SK-N-SH (cell line): ENCODE measurements at regions not wholly inside any gene's neighbourhood (a gene's known extent, or its start where the extent isn't known, plus 50 kb on each side); places are given as distances from the start of the nearest gene placed in this dataset.

Source experiments
- CTCF ChIA-PET: fragments of 300-600, 350-600 bp; formaldehyde crosslinking; extraction: SDS; loops from one replicate; lab custom pipeline; 2021; lab: Yijun Ruan, JAX
- POLR2A ChIA-PET: fragments of 350-600 bp; sonication (Branson Sonifier 250); formaldehyde crosslinking; extraction: SDS; loops from one replicate; lab custom pipeline; 2020; ENCODE audit warnings: antibody characterized with exemption, inconsistent platforms; lab: Yijun Ruan, JAX
- DNase-seq: peaks from one replicate; pipeline ENCODE4 v3.0.0; 2012
- H2AFZ ChIP-seq: fragments of 200-600 bp; sonication (generic); 2 replicates; pipeline ENCODE4 v1.8.1; 2016; ENCODE audit warnings: antibody characterized with exemption, mild to moderate bottlenecking, low read depth
- H3F3A ChIP-seq: fragments of 200-600 bp; sonication (generic); replicated peaks from 2 replicates; pipeline ENCODE3; 2016; ENCODE audit warnings: antibody characterized with exemption, mild to moderate bottlenecking; ENCODE audit not compliant: insufficient read depth
- H3K27ac ChIP-seq, 2 experiments: fragments of 200-500 bp in 1 of 2; fragments of 200-600 bp in 1 of 2; sonication (Bioruptor generic) in 1 of 2; sonication (generic), shearing (Covaris generic) in 1 of 2; 2 replicates each; pipeline versions ENCODE4 v1.5.1 to v1.6.1; 2014 to 2016; ENCODE audit warnings: low read depth in 2 of 2, inconsistent platforms in 1 of 2, low read length in 1 of 2, mild to moderate bottlenecking in 1 of 2, mixed read lengths in 1 of 2
- H3K27me3 ChIP-seq: fragments of 200-600 bp; sonication (generic), shearing (Covaris generic); 2 replicates; pipeline ENCODE4 v1.6.1; 2016; ENCODE audit warnings: mixed run types; ENCODE audit not compliant: insufficient read depth
- H3K36me3 ChIP-seq, 2 experiments: fragments of 200-500 bp in 1 of 2; fragments of 200-600 bp in 1 of 2; sonication (Bioruptor generic) in 1 of 2; sonication (generic) in 1 of 2; replicated peaks in 1 of 2; 2 replicates each; pipeline versions ENCODE3 to v1.5.1; 2014 to 2016; ENCODE audit warnings: low read length in 1 of 2, mild to moderate bottlenecking in 1 of 2; ENCODE audit not compliant: insufficient read depth in 2 of 2, control insufficient read depth in 1 of 2
- H3K4me1 ChIP-seq, 2 experiments: fragments of 200-500 bp in 1 of 2; fragments of 200-600 bp in 1 of 2; sonication (Bioruptor generic) in 1 of 2; sonication (generic), shearing (Covaris generic) in 1 of 2; 2 replicates each; pipeline versions ENCODE4 v1.5.1 to v1.6.1; 2014 to 2016; ENCODE audit warnings: low read depth in 1 of 2, low read length in 1 of 2, mixed run types in 1 of 2; ENCODE audit not compliant: insufficient read depth in 2 of 2, control insufficient read depth in 1 of 2
- H3K4me2 ChIP-seq: fragments of 200-600 bp; sonication (generic), shearing (Covaris generic); 2 replicates; pipeline ENCODE4 v1.6.1; 2017; ENCODE audit warnings: mixed run types
- H3K4me3 ChIP-seq, 2 experiments: fragments of 200-500 bp in 1 of 2; fragments of 200-600 bp in 1 of 2; sonication (Bioruptor generic) in 1 of 2; sonication (generic), shearing (Covaris generic) in 1 of 2; 2 replicates each; pipeline versions ENCODE4 v1.5.1 to v1.8.1; 2014 to 2016; ENCODE audit warnings: low read depth in 2 of 2, inconsistent platforms in 1 of 2, low read length in 1 of 2, mild to moderate bottlenecking in 1 of 2, mixed read lengths in 1 of 2, moderate library complexity in 1 of 2
- H3K79me2 ChIP-seq: fragments of 200-600 bp; sonication (generic); 2 replicates; pipeline ENCODE4 v1.8.1; 2017; ENCODE audit warnings: mild to moderate bottlenecking; ENCODE audit not compliant: insufficient read depth
- H3K9ac ChIP-seq: fragments of 200-600 bp; sonication (generic); 2 replicates; pipeline ENCODE4 v1.6.1; 2017; ENCODE audit warnings: mixed run types
- H3K9me2 ChIP-seq: fragments of 200-600 bp; sonication (generic); 2 replicates; pipeline ENCODE4 v1.6.1; 2017; ENCODE audit warnings: mixed run types
- H3K9me3 ChIP-seq: fragments of 200-600 bp; sonication (generic); 2 replicates; pipeline ENCODE4 v1.6.1; 2017; ENCODE audit warnings: mixed run types, mild to moderate bottlenecking, moderate library complexity
- H4K20me1 ChIP-seq: fragments of 200-600 bp; sonication (generic); 2 replicates; pipeline ENCODE4 v1.6.1; 2017; ENCODE audit warnings: mild to moderate bottlenecking, mixed run types; ENCODE audit not compliant: insufficient read depth
- CHD2 ChIP-seq: fragments of 150-350 bp; IDR thresholded peaks from 2 replicates; pipeline ENCODE4 v1.6.1; 2018; ENCODE audit warnings: low read length; ENCODE audit not compliant: partially characterized antibody
- CTCF ChIP-seq: fragments of 200-600 bp; sonication (generic); IDR thresholded peaks from 2 replicates; pipeline ENCODE4 v1.6.1; 2017; ENCODE audit warnings: antibody characterized with exemption, mild to moderate bottlenecking, moderate library complexity
- FOXJ3 ChIP-seq: sonication (generic); formaldehyde crosslinking; IDR thresholded peaks from 2 replicates; pipeline ENCODE4 v1.5.1; 2020; ENCODE audit warnings: mild to moderate bottlenecking, missing genetic modification reagents
- FOXM1 ChIP-seq: IDR thresholded peaks from 2 replicates; pipeline ENCODE4 v1.4.0; 2012; ENCODE audit warnings: low read depth, mild to moderate bottlenecking
- GABPA ChIP-seq: IDR thresholded peaks from 2 replicates; pipeline ENCODE4 v1.4.0; 2012; ENCODE audit warnings: low read depth, mild to moderate bottlenecking
- JUND ChIP-seq: IDR thresholded peaks from 2 replicates; pipeline ENCODE4 v1.4.0; 2012
- MXI1 ChIP-seq: IDR thresholded peaks from 2 replicates; pipeline ENCODE4 v1.6.1; 2012; ENCODE audit warnings: mild to moderate bottlenecking, low read depth, low read length, improper control_type of control experiment
- NRF1 ChIP-seq: IDR thresholded peaks from 2 replicates; pipeline ENCODE4 v1.6.1; 2012; ENCODE audit warnings: low read depth, mild to moderate bottlenecking, low read length
- PBX3 ChIP-seq: IDR thresholded peaks from 2 replicates; pipeline ENCODE4; 2012
- POLR2AphosphoS5 ChIP-seq: IDR thresholded peaks from 2 replicates; pipeline ENCODE4 v1.6.1; 2012; ENCODE audit warnings: low read depth, low read length
- RXRA ChIP-seq: IDR thresholded peaks from 2 replicates; pipeline ENCODE4 v1.4.0; 2012; ENCODE audit warnings: low read depth, mild to moderate bottlenecking, borderline replicate concordance
- SMC3 ChIP-seq: IDR thresholded peaks from 2 replicates; pipeline ENCODE4 v1.6.1; 2012; ENCODE audit warnings: low read depth, low read length, improper control_type of control experiment
- TAF1 ChIP-seq: IDR thresholded peaks from 2 replicates; pipeline ENCODE4 v1.6.1; 2012; ENCODE audit warnings: low read depth, mild to moderate bottlenecking, low read length, moderate library complexity, borderline replicate concordance
- TCF12 ChIP-seq: IDR thresholded peaks from 2 replicates; pipeline ENCODE4 v1.4.0; 2012
- TEAD4 ChIP-seq: IDR thresholded peaks from 2 replicates; pipeline ENCODE4 v1.4.0; 2012; ENCODE audit warnings: mild to moderate bottlenecking, borderline replicate concordance; ENCODE audit not compliant: insufficient read depth
- YY1 ChIP-seq: IDR thresholded peaks from 2 replicates; pipeline ENCODE4 v1.4.0; 2012; ENCODE audit warnings: low read depth, mild to moderate bottlenecking
- ZBTB33 ChIP-seq: IDR thresholded peaks from 2 replicates; pipeline ENCODE4 v1.4.0; 2012; ENCODE audit warnings: low read depth, borderline replicate concordance
- WGBS: methylation state at CpG from one replicate; pipeline ENCODE4 v1.1.6; 2017; ENCODE audit warnings: low lambda C conversion rate; 5-methylcytosine and 5-hydroxymethylcytosine counted together
- TF ChIP-seq, protein P1 (sequence below): IDR thresholded peaks from 2 replicates; pipeline ENCODE4 v1.4.0; 2012; ENCODE audit warnings: low read depth
- TF ChIP-seq, protein P2 (sequence below): IDR thresholded peaks from 2 replicates; pipeline ENCODE4 v1.6.1; 2012; ENCODE audit warnings: mild to moderate bottlenecking, low read depth, low read length, moderate library complexity

- TF ChIP-seq TEAD4 (no peak), FOXM1 (no peak), FOXJ3 (CRISPR knock-in tag) (no peak), YY1 (no peak)
- TF ChIP-seq, protein P1, sequence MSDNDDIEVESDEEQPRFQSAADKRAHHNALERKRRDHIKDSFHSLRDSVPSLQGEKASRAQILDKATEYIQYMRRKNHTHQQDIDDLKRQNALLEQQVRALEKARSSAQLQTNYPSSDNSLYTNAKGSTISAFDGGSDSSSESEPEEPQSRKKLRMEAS: no peak
- TF ChIP-seq, protein P2, sequence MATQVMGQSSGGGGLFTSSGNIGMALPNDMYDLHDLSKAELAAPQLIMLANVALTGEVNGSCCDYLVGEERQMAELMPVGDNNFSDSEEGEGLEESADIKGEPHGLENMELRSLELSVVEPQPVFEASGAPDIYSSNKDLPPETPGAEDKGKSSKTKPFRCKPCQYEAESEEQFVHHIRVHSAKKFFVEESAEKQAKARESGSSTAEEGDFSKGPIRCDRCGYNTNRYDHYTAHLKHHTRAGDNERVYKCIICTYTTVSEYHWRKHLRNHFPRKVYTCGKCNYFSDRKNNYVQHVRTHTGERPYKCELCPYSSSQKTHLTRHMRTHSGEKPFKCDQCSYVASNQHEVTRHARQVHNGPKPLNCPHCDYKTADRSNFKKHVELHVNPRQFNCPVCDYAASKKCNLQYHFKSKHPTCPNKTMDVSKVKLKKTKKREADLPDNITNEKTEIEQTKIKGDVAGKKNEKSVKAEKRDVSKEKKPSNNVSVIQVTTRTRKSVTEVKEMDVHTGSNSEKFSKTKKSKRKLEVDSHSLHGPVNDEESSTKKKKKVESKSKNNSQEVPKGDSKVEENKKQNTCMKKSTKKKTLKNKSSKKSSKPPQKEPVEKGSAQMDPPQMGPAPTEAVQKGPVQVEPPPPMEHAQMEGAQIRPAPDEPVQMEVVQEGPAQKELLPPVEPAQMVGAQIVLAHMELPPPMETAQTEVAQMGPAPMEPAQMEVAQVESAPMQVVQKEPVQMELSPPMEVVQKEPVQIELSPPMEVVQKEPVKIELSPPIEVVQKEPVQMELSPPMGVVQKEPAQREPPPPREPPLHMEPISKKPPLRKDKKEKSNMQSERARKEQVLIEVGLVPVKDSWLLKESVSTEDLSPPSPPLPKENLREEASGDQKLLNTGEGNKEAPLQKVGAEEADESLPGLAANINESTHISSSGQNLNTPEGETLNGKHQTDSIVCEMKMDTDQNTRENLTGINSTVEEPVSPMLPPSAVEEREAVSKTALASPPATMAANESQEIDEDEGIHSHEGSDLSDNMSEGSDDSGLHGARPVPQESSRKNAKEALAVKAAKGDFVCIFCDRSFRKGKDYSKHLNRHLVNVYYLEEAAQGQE: no peak
- TF ChIP-seq, all 33 proteins: peak for 0
Measured at GRCh38 chr15:25969886-25970285, 106.8 kb upstream of the ATP10A start (continued).

DNA sequence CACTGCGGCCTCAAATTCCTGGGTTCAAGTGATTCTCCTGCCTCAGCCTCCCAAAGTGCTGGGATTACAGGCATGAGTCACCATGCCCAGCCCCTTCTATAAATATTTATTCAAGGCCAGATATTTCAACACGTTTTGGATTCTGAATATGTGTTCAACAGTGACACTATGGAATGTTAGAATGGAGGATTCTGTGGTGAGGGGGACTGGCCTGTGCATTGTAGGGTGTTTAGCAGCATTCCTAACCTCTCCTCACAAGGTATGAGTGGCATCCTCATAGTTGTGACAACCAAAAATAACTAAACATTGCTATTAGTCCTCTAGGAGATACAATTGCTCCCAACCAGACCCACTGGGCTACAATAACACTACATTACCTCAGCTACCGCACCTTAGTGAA is 104.0 kb upstream of the ATP10A start:
- H3K9ac ChIP-seq: no peak overlapping the region

More for the DNA sequence above, 104.0 kb upstream of the ATP10A start:
- H3K79me2 ChIP-seq: no peaks in the 10 kb centered on the region
- 0 out of 2 replicates have a peak, but pooled peaks cover 3% of the 10 kb centered on the region for H3K9me2 ChIP-seq
- no peaks in the 10 kb centered on the region for H3F3A ChIP-seq
- ChIA-PET CTCF (interaction anchor here (1.8 kb wide), 1 partner anchor 19 kb away, joined by 6 read pairs; no protein-coding TSS in a partner anchor), POLR2A (no interaction called here)
- H2AFZ ChIP-seq: no peak overlapping the region
- no peak for DNase-seq
- H4K20me1 ChIP-seq: no peaks in the 10 kb centered on the region
- TF ChIP-seq, protein P1: no peak
- TF ChIP-seq TCF12 (no peak), RXRA (no peak), POLR2AphosphoS5 (no peak), MXI1 (no peak), TEAD4 (no peak), JUND (no peak), NRF1 (no peak), CHD2 (no peak), GABPA (no peak), ZBTB33 (no peak), TAF1 (no peak), SMC3 (no peak), PBX3 (no peak), CTCF (no peak), YY1 (no peak)
- TF ChIP-seq, protein P2: no peak
- peaks cover 3% of the 10 kb centered on the region; the same call in 1 of the 2 replicates for H3K9me3 ChIP-seq
- no peaks in the 10 kb centered on the region for H3K36me3 ChIP-seq
- no peak overlapping the region for H3K27ac ChIP-seq
- no peak overlapping the region for H3K4me2 ChIP-seq
- no peak overlapping the region for H3K4me3 ChIP-seq
- H3K27me3 ChIP-seq: no peaks in the 10 kb centered on the region
- 52% methylated on average over 3 of the region's 3 CpGs for WGBS
- no peaks in the 10 kb centered on the region for H3K4me1 ChIP-seq
